NCI-H69 (cell line): ENCODE measurements at regions not wholly inside any gene's neighbourhood (a gene's known extent, or its start where the extent isn't known, plus 50 kb on each side); places are given as distances from the start of the nearest gene placed in this dataset.

Source experiments
- DNase-seq: peaks from one replicate; lab custom pipeline; 2025; lab: John Stamatoyannopoulos, UW

DNA sequence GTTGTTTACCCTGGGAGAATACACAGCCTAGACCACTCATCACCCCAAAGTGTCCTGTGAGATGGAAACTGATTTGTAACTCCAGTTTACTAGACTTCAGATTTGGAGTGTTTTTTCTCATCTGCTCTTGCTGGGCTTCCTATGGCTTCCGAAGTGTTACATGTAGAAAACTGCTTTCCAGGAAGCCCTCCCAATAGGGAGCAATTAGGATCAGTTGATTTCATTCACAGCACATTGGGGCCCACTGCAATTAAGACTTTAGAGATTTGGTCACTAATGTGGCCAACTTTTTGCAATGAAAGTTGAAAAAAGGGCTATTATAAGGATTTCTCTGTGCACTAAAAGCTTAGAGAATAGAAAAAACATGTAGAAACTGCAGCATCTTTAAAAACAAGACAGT is 656.6 kb upstream of the CHAC2 start:
- no peak for DNase-seq

DNA sequence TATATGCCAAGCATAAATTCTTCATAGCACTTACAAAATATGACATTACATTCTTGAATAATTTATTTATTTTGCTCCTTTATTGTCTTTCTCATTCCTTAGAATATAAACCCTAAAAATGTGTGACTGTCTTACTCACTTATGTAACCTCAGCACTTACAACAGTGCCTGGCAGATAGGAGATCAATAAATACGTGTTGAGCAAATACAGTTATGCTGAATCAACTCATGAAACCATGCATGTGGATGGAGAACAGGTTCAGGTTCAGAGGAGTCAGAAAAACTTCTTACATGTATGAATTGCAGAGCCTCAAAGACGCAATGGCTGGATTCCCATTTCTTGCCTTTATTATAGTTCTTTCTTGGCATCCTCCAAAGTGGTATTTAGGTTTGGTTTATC is 659.4 kb upstream of the CHAC2 start:
- no peak for DNase-seq

- DNase-seq = peak; percentile 100
Observed at GRCh38 chr2:53104263-53104662, 663.3 kb upstream of the CHAC2 start.

DNA sequence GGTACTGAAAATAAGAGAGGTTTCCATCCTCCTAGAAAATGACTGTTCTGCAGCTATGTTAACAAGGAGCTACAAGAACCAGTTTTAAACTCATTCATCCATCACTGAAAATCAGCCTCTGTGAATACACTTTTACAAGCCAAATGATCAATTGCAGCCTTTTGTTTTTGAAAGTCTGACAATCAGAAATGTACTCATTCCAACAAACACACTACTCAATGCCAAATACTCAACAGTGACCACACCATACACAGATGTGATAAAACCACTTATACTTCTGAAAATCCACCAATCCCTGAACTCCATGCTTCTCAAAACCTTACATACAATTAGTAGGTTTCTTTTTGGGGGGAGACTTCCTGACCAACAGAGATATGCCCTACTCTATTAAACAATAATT is 663.9 kb upstream of the CHAC2 start:
- no peak for DNase-seq

DNA sequence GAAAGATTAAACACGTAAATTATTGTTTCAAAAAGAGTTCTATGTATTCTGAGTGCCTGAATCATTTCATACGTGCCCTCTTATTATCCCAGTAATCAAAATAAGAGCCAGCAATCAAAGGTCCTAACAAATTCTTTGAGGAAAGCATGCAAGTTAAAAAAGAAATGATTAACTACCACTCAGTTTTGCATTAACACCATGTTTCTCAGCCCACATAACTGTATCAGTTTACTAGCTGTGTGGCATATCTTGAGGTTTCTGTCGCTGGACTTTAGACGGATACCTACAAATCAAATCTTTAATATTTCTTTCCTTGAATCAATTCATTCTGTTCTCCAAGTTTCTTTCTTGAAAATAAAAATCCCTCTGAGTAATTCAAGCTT is 668.9 kb upstream of the CHAC2 start:
- no peak for DNase-seq

DNA sequence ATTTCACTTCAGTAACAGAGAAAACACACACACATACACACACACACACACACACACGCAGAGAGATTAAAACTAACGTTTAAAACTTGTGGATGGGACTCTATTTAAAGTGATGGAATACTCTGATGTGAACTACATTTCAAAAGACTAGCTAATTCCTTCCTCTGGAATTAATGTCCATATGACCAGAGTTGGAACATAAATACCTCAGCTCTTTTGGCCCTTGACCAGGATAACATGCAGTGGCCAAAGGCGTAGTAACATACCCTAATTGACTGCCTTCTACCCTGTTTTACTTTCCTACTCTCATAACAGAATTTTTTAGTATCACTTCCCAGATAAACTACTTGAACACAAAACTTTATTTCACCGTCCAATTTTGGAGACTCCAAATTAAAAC is 671.3 kb upstream of the CHAC2 start:
- DNase-seq = no peak

- DNase-seq = no peak
Observed at GRCh38 chr2:53095664-53096063, 671.9 kb upstream of the CHAC2 start.

- no peak for DNase-seq
Observed at GRCh38 chr2:53095227-53095626, 672.4 kb upstream of the CHAC2 start.

GRCh38 chr2:53093355-53093754 is 674.2 kb upstream of the CHAC2 start:
- no peak for DNase-seq

GRCh38 chr2:53091183-53091582 is 676.4 kb upstream of the CHAC2 start:
- DNase-seq = no peak

DNA sequence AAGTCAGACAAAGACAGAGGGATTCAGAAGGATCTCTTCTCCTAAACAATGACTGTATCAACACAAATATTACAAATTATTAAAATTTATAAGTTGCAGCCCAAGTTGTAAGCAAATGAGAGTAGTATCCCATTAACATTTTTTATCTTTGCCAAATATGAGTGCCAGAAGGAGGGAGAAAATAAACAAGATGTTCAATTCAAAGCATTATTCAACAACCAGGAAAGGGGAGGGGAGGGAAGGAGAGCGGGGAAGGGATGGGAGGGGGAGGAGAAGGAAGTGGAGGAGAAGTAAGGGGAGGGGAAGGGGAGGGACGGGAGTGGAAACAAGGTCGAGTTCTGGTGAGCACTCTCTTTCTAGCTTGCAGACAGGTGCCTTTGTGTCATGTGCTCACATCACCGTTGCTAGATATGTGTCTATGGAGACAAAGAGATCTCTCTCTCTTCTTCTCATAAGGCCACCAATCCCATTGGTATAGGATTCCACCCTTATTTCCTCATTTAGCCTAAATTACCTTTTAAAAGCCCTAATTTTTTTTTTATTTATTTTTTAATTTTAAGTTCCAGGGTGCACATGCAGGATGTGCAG is 679.6 kb upstream of the CHAC2 start:
- peak; percentile 100 for DNase-seq

DNA sequence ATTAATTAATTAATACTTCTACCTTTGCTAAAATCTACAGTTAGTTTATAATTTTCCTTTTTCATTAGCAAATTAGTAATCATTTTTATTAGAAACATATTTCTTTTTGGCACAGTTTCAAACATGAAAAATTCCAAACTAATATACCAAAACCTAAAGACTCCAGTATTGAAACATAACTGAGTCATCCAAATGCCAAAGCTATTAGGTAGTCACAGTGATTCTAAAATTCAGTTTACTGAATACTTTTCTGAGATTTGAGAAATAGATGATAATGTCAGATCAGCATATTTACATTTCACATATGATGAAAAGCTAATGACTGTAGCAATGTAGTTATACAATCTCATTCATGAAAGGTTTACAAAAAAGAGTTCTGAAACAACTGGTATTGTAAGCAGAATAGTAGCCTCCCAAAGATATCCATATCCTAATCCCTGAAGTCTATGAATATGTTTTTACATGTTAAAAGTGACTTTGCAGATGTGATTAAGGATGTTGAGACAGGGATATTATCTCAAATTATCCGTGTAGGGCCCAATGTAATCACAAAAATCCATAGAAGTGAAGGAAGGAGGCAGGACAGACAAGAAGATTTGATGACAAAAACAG is 680.2 kb upstream of the CHAC2 start:
- DNase-seq = no peak

GRCh38 chr2:53077413-53077812 is 690.2 kb upstream of the CHAC2 start:
- no peak for DNase-seq

DNA sequence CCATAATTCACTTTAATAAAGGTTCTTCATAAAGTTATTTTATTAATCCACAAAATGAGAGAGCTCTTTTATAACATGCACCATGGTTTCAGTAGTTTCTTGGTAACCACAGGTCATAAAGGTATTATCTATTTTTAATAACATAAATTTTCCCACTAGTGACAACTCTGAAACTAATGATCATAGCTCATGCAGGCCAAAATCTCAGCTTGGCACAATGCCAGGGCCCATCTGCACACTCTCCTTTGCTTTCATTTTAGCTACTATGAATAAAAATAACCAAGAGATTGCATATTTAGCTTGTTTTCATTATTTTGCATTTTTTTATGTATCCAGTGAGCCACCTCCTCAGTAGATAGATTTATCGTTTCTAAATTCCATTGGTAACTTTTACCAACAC is 691.8 kb upstream of the CHAC2 start:
- DNase-seq = peak; percentile 100

DNA sequence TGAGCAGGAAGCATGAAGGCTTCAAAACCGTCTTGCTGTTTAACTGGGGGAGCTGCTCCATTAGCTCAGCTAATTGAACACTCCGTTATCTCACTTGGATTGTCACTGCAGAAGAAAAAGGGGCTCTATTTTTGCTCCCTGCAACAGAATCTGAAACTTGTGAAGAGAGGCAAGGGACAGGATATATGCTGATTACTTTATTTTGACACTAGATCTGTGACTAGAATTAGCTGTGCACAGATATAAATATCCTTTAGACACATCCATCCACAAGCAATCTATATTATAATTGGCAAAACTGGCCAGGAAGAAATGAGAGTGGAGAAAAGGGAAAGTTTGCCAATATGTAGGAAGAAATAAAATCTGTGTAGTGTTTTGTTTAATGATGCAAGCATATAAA is 700.1 kb upstream of the CHAC2 start:
- DNase-seq = no peak

- DNase-seq = no peak
Observed at GRCh38 chr2:53067056-53067455, 700.5 kb upstream of the CHAC2 start.

DNA sequence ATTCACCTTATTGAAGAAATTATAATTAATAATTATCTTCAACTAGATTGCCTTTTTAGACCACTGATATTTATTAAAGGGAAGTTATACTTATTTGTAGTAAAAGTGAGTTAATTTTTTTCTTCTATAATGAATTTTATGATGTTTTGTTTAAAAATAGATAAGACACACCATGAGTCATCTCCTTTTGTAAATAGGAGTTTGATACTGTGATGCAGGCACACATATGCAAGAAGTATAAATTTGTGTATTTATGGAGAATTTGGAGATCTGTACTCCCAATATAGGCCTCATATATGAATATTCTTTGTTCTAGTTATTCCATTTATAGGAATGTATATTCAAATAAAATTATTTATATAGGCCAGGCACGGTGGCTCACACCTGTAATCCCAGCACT is 703.5 kb upstream of the CHAC2 start:
- no peak for DNase-seq

- DNase-seq = no peak
Observed at GRCh38 chr2:53058526-53058925, 709.1 kb upstream of the CHAC2 start.

GRCh38 chr2:53053937-53054336 is 713.7 kb upstream of the CHAC2 start:
- DNase-seq = no peak

DNA sequence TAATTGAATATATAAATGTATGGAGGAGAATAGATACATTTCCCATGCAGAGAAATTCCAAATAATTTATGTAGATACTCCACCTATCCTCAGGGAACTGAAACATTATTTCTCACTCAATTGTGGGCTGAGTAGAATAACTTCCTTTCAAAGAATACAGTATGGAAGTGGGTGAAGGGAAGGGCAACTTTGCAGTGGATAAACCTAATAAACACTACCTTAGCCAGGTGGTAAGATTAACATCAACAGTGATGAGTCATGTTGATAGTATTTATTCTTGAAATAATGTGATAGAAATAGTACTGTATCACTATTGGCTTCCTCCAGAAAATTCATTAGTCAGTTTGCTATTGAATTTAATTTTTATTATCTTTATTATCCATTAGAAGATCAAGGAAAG is 716.4 kb upstream of the CHAC2 start:
- no peak for DNase-seq

DNA sequence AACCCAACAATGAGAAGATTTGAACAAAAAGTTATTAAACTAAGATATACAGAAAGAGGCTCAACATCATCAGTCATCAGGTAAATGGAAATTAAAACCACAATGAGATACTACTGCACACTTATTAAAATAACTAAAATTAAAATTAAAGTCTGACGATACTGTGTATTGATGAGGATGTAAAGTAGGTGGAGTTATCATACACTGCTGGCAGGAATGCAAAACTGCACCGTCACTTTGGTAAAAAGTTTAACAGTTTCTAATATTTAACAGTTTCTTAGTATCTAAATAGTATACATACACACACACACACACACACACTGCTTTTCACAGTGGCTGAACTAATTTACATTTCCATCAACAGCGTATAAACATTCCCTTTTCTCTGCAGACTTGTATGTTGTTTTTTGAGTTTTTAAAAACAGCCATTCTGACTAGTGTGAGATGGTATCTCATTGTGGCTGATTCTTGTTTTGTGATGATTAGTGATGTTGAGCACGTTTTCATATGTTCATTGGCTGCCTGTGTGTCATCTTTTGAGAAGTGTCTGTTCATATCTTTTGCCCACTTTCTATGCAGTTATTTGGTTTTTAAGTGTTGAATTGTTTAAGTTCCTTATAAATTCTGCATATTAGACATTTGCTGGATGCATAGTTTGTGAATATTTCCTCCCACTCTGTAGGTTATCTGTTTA is 726.9 kb upstream of the CHAC2 start:
- DNase-seq = no peak

DNA sequence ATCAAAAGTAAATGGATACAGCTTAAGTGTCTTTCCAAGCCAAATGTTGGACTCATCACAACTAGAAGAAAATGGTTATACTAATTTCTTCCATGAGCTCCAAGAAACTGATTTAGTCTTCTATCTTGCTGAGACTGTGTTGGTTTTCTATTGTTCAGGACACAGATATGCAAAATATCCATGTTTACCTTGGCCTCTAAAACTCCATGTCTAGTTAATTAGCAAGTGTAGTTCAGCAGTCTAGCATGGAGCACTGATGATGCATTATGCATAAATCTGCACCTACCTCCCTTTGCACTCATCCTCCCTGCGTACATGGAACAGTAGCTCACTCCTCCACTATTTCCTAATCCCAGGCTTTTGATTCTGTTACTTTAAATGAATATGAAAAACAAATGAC is 731.4 kb upstream of the CHAC2 start:
- no peak for DNase-seq

DNA sequence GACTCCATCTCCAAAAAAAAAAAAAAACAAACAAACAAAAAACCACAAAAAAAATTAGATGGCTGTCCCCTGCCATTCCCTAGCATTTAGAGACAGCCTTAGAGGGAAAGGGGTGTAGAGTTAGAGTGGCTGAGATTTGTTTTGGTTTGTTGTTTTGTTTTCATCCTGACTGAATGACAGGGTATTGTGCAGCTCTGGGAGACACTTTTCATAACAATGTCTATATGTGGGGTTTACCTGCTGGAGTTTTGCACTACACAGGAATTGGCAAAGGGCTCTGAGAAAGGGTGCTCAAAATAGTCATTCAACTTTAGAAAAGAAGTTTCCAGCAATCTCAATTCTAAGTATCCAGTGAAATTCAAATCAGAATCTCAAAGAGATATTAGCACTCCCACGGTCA is 732.5 kb upstream of the CHAC2 start:
- DNase-seq = no peak

DNA sequence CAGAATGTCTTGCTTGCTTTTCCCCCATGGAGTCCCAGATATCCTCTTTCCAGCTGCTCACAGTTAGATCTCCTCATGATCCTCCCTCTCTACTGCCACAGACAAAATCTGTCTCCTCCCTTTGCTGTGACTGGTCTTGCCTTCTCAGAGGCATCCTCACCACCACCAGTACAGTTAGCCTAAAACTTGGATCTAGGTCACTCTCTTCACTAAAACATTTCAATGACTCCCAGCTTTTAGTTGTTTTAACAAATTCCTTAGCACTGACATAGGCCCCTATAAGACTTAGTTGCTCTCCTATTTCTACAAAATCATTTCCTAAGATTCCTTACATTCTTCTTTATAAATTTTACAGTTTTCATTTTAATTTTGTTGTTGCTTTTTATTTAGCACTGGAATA is 734.2 kb upstream of the CHAC2 start:
- no peak for DNase-seq
